ENCODE measurements at regions not wholly inside any gene's neighbourhood (a gene's known extent, or its start where the extent isn't known, plus 50 kb on each side); places are given as distances from the start of the nearest gene placed in this dataset.

GRCh38 chr12:60034147-60034546, 438.3 kb downstream of the SLC16A7 start:
- TF ChIP-seq, protein P1, sequence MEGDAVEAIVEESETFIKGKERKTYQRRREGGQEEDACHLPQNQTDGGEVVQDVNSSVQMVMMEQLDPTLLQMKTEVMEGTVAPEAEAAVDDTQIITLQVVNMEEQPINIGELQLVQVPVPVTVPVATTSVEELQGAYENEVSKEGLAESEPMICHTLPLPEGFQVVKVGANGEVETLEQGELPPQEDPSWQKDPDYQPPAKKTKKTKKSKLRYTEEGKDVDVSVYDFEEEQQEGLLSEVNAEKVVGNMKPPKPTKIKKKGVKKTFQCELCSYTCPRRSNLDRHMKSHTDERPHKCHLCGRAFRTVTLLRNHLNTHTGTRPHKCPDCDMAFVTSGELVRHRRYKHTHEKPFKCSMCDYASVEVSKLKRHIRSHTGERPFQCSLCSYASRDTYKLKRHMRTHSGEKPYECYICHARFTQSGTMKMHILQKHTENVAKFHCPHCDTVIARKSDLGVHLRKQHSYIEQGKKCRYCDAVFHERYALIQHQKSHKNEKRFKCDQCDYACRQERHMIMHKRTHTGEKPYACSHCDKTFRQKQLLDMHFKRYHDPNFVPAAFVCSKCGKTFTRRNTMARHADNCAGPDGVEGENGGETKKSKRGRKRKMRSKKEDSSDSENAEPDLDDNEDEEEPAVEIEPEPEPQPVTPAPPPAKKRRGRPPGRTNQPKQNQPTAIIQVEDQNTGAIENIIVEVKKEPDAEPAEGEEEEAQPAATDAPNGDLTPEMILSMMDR (IDR thresholded peaks at IDR 0.05), result no peak
- TF ChIP-seq, protein P2, sequence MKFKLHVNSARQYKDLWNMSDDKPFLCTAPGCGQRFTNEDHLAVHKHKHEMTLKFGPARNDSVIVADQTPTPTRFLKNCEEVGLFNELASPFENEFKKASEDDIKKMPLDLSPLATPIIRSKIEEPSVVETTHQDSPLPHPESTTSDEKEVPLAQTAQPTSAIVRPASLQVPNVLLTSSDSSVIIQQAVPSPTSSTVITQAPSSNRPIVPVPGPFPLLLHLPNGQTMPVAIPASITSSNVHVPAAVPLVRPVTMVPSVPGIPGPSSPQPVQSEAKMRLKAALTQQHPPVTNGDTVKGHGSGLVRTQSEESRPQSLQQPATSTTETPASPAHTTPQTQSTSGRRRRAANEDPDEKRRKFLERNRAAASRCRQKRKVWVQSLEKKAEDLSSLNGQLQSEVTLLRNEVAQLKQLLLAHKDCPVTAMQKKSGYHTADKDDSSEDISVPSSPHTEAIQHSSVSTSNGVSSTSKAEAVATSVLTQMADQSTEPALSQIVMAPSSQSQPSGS (CRISPR knock-in tag; IDR thresholded peaks at IDR 0.05; ENCODE audit: borderline replicate concordance, low read depth), result no peak
- TF ChIP-seq, protein P3, sequence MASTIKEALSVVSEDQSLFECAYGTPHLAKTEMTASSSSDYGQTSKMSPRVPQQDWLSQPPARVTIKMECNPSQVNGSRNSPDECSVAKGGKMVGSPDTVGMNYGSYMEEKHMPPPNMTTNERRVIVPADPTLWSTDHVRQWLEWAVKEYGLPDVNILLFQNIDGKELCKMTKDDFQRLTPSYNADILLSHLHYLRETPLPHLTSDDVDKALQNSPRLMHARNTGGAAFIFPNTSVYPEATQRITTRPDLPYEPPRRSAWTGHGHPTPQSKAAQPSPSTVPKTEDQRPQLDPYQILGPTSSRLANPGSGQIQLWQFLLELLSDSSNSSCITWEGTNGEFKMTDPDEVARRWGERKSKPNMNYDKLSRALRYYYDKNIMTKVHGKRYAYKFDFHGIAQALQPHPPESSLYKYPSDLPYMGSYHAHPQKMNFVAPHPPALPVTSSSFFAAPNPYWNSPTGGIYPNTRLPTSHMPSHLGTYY (CRISPR knock-in tag; IDR thresholded peaks at IDR 0.05), result no peak
- no peak for TF ChIP-seq ZNF263 (CRISPR knock-in tag; IDR thresholded peaks at IDR 0.05; ENCODE audit: low read depth)
- no peak for TF ChIP-seq ZNF232 (CRISPR knock-in tag; IDR thresholded peaks at IDR 0.05)
- no peak for TF ChIP-seq MAX (CRISPR knock-in tag; IDR thresholded peaks at IDR 0.05)
- TF ChIP-seq, protein P4, sequence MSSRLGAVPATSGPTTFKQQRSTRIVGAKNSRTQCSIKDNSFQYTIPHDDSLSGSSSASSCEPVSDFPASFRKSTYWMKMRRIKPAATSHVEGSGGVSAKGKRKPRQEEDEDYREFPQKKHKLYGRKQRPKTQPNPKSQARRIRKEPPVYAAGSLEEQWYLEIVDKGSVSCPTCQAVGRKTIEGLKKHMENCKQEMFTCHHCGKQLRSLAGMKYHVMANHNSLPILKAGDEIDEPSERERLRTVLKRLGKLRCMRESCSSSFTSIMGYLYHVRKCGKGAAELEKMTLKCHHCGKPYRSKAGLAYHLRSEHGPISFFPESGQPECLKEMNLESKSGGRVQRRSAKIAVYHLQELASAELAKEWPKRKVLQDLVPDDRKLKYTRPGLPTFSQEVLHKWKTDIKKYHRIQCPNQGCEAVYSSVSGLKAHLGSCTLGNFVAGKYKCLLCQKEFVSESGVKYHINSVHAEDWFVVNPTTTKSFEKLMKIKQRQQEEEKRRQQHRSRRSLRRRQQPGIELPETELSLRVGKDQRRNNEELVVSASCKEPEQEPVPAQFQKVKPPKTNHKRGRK (CRISPR knock-in tag; IDR thresholded peaks at IDR 0.05; ENCODE audit: borderline replicate concordance), result no peak
- TF ChIP-seq E2F5 (CRISPR knock-in tag; IDR thresholded peaks at IDR 0.05), result no peak
